ENCODE measurements at regions not wholly inside any gene's neighbourhood (a gene's known extent, or its start where the extent isn't known, plus 50 kb on each side); places are given as distances from the start of the nearest gene placed in this dataset.

DNA sequence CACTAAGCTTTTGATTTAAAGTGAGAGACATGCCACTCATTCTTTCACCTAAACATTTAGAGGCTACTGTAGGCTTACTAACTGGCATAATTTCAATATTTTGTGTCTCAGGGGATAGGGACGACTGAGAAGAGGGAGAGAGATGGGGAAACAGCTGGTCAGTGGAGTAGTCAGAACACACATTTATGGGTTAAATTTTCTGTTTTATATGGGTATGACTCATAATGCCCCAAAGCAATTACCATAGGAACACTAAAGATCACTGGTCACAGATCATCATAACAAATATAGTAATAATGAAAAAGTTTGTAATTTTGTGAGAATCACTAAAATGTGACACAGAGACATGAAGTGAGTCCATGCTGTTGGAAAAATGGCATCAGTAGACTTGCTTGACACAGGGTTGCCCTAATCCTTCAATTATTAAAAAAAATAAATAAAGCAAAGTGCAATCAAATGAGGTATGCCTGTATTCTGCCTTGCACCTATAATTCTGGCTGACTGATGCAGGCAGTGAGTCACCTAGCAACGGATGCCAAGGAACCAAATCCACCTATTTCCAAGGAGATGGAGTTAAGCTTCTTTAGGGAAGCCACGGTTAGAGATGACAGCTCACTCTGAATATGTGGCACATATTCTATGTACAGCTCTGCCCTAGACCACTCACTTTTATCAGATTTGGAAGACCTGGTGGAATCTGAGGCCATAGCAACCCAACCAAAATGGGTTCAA lies 166.1 kb downstream of the MARCHF11 start:
- H3K9me2 ChIP-seq (ENCODE audit: insufficient read depth, low read length) = no peaks in the 10 kb centered on the region
- no peaks in the 10 kb centered on the region for H3K79me2 ChIP-seq (replicated peaks; ENCODE audit: insufficient read depth, low read length)
- no peak overlapping the region for H3K4me2 ChIP-seq (ENCODE audit: low read length)
- H3K9me3 ChIP-seq (ENCODE audit: low read length) = no peaks in the 10 kb centered on the region
- H3K36me3 ChIP-seq (ENCODE audit: insufficient read depth, low read length) = no peaks in the 10 kb centered on the region
- H2AFZ ChIP-seq (ENCODE audit: low read depth, low read length) = no peak overlapping the region
- H3K27me3 ChIP-seq (ENCODE audit: insufficient read depth, low read depth, low read length) = no peaks in the 10 kb centered on the region
- TF ChIP-seq MXI1 (conservative IDR thresholded peaks at IDR 0.05; ENCODE audit: poor library complexity, severe bottlenecking) = no peak
- H3K9ac ChIP-seq (ENCODE audit: low read length) = no peak overlapping the region
- no peaks in the 10 kb centered on the region for H3F3A ChIP-seq (ENCODE audit: insufficient read depth, low read length, poor library complexity, severe bottlenecking)
- H3K4me3 ChIP-seq (ENCODE audit: low read length) = no peak overlapping the region
- no peaks in the 10 kb centered on the region for H4K20me1 ChIP-seq (ENCODE audit: insufficient read depth)
- no peak overlapping the region for H3K27ac ChIP-seq (ENCODE audit: low read length)

DNA sequence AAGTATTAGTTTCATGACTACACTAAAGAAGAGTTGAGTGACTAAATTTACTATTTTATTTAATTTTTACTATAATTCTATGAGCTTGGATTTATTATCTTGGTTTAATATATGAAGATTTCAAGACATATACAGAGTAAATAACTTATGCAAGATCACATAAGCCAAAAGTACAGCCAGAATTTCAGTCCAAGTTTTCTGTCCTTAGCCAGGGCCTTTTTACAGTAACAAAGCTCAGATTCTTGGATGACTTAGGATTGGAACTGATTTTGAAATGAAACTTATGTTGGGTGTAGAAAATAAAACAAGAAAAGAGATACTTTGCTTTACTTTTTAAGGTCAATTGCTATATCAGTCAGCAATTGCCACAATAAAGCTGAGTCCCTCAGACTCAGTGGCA lies 170.3 kb downstream of the MARCHF11 start:
- Histone ChIP-seq H3K9ac (ENCODE audit: low read length) (no peak overlapping the region), H3K9me3 (ENCODE audit: low read length) (no peaks in the 10 kb centered on the region), H3K79me2 (replicated peaks; ENCODE audit: insufficient read depth, low read length) (no peaks in the 10 kb centered on the region), H3F3A (ENCODE audit: insufficient read depth, low read length, poor library complexity, severe bottlenecking) (no peaks in the 10 kb centered on the region), H3K36me3 (ENCODE audit: insufficient read depth, low read length) (no peaks in the 10 kb centered on the region), H3K4me3 (ENCODE audit: low read length) (no peak overlapping the region), H3K27me3 (ENCODE audit: insufficient read depth, low read depth, low read length) (no peaks in the 10 kb centered on the region), H2AFZ (ENCODE audit: low read depth, low read length) (no peak overlapping the region), H3K27ac (ENCODE audit: low read length) (no peak overlapping the region), H4K20me1 (ENCODE audit: insufficient read depth) (no peaks in the 10 kb centered on the region), H3K4me2 (ENCODE audit: low read length) (no peak overlapping the region), H3K9me2 (ENCODE audit: insufficient read depth, low read length) (no peaks in the 10 kb centered on the region)
- TF ChIP-seq EP300 (conservative IDR thresholded peaks at IDR 0.05; ENCODE audit: poor library complexity, severe bottlenecking) = no peak
- TF ChIP-seq EZH2 (IDR thresholded peaks at IDR 0.05; ENCODE audit: borderline replicate concordance, insufficient read depth, low read length, poor library complexity, severe bottlenecking) = no peak
- no peak for TF ChIP-seq TAF1 (IDR thresholded peaks at IDR 0.05; ENCODE audit: low read depth)
- no peak for TF ChIP-seq RAD21 (conservative IDR thresholded peaks at IDR 0.05)
- no peak for TF ChIP-seq SMC3 (conservative IDR thresholded peaks at IDR 0.05; ENCODE audit: poor library complexity)
- TF ChIP-seq POLR2AphosphoS5 (IDR thresholded peaks at IDR 0.05) = no peak
- TF ChIP-seq, protein P1, sequence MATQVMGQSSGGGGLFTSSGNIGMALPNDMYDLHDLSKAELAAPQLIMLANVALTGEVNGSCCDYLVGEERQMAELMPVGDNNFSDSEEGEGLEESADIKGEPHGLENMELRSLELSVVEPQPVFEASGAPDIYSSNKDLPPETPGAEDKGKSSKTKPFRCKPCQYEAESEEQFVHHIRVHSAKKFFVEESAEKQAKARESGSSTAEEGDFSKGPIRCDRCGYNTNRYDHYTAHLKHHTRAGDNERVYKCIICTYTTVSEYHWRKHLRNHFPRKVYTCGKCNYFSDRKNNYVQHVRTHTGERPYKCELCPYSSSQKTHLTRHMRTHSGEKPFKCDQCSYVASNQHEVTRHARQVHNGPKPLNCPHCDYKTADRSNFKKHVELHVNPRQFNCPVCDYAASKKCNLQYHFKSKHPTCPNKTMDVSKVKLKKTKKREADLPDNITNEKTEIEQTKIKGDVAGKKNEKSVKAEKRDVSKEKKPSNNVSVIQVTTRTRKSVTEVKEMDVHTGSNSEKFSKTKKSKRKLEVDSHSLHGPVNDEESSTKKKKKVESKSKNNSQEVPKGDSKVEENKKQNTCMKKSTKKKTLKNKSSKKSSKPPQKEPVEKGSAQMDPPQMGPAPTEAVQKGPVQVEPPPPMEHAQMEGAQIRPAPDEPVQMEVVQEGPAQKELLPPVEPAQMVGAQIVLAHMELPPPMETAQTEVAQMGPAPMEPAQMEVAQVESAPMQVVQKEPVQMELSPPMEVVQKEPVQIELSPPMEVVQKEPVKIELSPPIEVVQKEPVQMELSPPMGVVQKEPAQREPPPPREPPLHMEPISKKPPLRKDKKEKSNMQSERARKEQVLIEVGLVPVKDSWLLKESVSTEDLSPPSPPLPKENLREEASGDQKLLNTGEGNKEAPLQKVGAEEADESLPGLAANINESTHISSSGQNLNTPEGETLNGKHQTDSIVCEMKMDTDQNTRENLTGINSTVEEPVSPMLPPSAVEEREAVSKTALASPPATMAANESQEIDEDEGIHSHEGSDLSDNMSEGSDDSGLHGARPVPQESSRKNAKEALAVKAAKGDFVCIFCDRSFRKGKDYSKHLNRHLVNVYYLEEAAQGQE (IDR thresholded peaks at IDR 0.05; ENCODE audit: borderline replicate concordance) = no peak
- TF ChIP-seq MXI1 (conservative IDR thresholded peaks at IDR 0.05; ENCODE audit: poor library complexity, severe bottlenecking) = no peak
- TF ChIP-seq, protein P2, sequence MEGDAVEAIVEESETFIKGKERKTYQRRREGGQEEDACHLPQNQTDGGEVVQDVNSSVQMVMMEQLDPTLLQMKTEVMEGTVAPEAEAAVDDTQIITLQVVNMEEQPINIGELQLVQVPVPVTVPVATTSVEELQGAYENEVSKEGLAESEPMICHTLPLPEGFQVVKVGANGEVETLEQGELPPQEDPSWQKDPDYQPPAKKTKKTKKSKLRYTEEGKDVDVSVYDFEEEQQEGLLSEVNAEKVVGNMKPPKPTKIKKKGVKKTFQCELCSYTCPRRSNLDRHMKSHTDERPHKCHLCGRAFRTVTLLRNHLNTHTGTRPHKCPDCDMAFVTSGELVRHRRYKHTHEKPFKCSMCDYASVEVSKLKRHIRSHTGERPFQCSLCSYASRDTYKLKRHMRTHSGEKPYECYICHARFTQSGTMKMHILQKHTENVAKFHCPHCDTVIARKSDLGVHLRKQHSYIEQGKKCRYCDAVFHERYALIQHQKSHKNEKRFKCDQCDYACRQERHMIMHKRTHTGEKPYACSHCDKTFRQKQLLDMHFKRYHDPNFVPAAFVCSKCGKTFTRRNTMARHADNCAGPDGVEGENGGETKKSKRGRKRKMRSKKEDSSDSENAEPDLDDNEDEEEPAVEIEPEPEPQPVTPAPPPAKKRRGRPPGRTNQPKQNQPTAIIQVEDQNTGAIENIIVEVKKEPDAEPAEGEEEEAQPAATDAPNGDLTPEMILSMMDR (IDR thresholded peaks at IDR 0.05; ENCODE audit: poor library complexity, severe bottlenecking) = no peak

All from neural cell (in vitro differentiated cells).